NCI-H1930 (cell line): ENCODE measurements at regions not wholly inside any gene's neighbourhood (a gene's known extent, or its start where the extent isn't known, plus 50 kb on each side); places are given as distances from the start of the nearest gene placed in this dataset.
"Not testable (repeated sequence)": the region's sequence is repeated elsewhere in the genome, so short reads cannot be mapped to it uniquely, and the experiment has no call there.

Experiments
- DNase-seq, 2 experiments: peaks; one replicate each; lab custom pipeline; 2025; lab: John Stamatoyannopoulos, UW

GRCh38 chr7:66539902-66540375 lies 88.7 kb upstream of the KCTD7 start:
- DNase-seq = no peak

- no peak for DNase-seq
Observed at GRCh38 chr7:66542049-66542448, 86.6 kb upstream of the KCTD7 start.

- DNase-seq = no peak
Observed at GRCh38 chr7:66542528-66543269, 86.0 kb upstream of the KCTD7 start.

- DNase-seq = no peak
Observed at GRCh38 chr7:66549466-66549865, 79.2 kb upstream of the KCTD7 start.

- no peak for DNase-seq
Observed at GRCh38 chr7:66553001-66553400, 75.7 kb upstream of the KCTD7 start.

GRCh38 chr7:66553675-66554074 lies 75.0 kb upstream of the KCTD7 start:
- not testable (repeated sequence) for DNase-seq

GRCh38 chr7:66554291-66554690 lies 74.4 kb upstream of the KCTD7 start:
- DNase-seq = not testable (repeated sequence)

GRCh38 chr7:66554842-66555430 lies 73.7 kb upstream of the KCTD7 start:
- not testable (repeated sequence) for DNase-seq

GRCh38 chr7:66556177-66556548 lies 72.5 kb upstream of the KCTD7 start:
- no peak for DNase-seq

- no peak for DNase-seq
Observed at GRCh38 chr7:66556549-66557213, 72.0 kb upstream of the KCTD7 start.

GRCh38 chr7:66557214-66558200 lies 71.2 kb upstream of the KCTD7 start:
- DNase-seq = peak in 1 of 2 experiments; percentile 40

- DNase-seq = no peak
Observed at GRCh38 chr7:66558201-66558641, 70.5 kb upstream of the KCTD7 start.

GRCh38 chr7:66558660-66559465 lies 69.8 kb upstream of the KCTD7 start:
- no peak for DNase-seq

- DNase-seq = no peak
Observed at GRCh38 chr7:66564045-66564444, 64.6 kb upstream of the KCTD7 start.

GRCh38 chr7:66570179-66570578 lies 58.5 kb upstream of the KCTD7 start:
- DNase-seq = not testable (repeated sequence)

- DNase-seq = no peak
Observed at GRCh38 chr7:66571568-66571967, 57.1 kb upstream of the KCTD7 start.

GRCh38 chr7:66573782-66574495 lies 54.7 kb upstream of the KCTD7 start:
- DNase-seq = not testable (repeated sequence)

GRCh38 chr7:66574768-66575167 lies 53.9 kb upstream of the KCTD7 start:
- not testable (repeated sequence) for DNase-seq

GRCh38 chr7:66575398-66575797 lies 53.3 kb upstream of the KCTD7 start:
- DNase-seq = no peak

- no peak for DNase-seq
Observed at GRCh38 chr7:66576646-66577045, 52.0 kb upstream of the KCTD7 start.
